ENCODE measurements at regions not wholly inside any gene's neighbourhood (a gene's known extent, or its start where the extent isn't known, plus 50 kb on each side); places are given as distances from the start of the nearest gene placed in this dataset.

- Histone ChIP-seq H3K27ac (ENCODE audit: control insufficient read depth, insufficient read depth, low read length) (no peak overlapping the region), H2AFZ (ENCODE audit: control insufficient read depth, low read length) (no peak overlapping the region), H3K4me3 (ENCODE audit: control insufficient read depth in 2 of 3, extremely low read depth in 1 of 3, insufficient read depth in 2 of 3, low read depth in 1 of 3, low read length in 3 of 3) (no peak overlapping the region), H3K79me2 (ENCODE audit: control insufficient read depth, insufficient read depth, low read length) (no peaks in the 10 kb centered on the region), H3K4me2 (ENCODE audit: control insufficient read depth, extremely low read depth, insufficient read depth, low read depth, low read length) (no peak overlapping the region), H4K20me1 (ENCODE audit: control insufficient read depth, extremely low read depth, insufficient read depth, low read length) (no peaks in the 10 kb centered on the region), H3K4me1 (ENCODE audit: control insufficient read depth, extremely low read depth, insufficient read depth, low read length) (no peaks in the 10 kb centered on the region), H3K36me3 (ENCODE audit: control insufficient read depth in 2 of 2, extremely low read depth in 1 of 2, insufficient read depth in 2 of 2, low read length in 2 of 2) (no peaks in the 10 kb centered on the region), H3K9ac (ENCODE audit: control insufficient read depth, extremely low read depth, insufficient read depth, low read length) (no peak overlapping the region), H3K9me1 (ENCODE audit: control insufficient read depth, extremely low read depth, insufficient read depth, low read length) (no peaks in the 10 kb centered on the region), H3K27me3 (ENCODE audit: control insufficient read depth, extremely low read depth, insufficient read depth, low read length) (peaks cover 33% of the 10 kb centered on the region), H3K9me3 (ENCODE audit: control insufficient read depth, low read depth, low read length) (no peaks in the 10 kb centered on the region)
- no peak for TF ChIP-seq EZH2 (IDR thresholded peaks at IDR 0.05; ENCODE audit: low read length)
- no peak for TF ChIP-seq CTCF (optimal IDR thresholded peaks at IDR 0.05 in 1 of 3, IDR thresholded peaks at IDR 0.05 in 1 of 3, conservative IDR thresholded peaks at IDR 0.05 in 1 of 3; ENCODE audit: extremely low read depth in 1 of 3, insufficient read depth in 2 of 3, low read length in 3 of 3)
- DNase-seq (ENCODE audit: low read depth, low spot score) = no peak
- dilution Hi-C loops (cut with MboI; ENCODE audit: extremely low pct_ligation_motif_present, low sequenced_read_pairs) = no loop called here
- no peak for FAIRE-seq
Observed at GRCh38 chr1:219337588-219337987, 163.9 kb downstream of the LYPLAL1 start.

GRCh38 chr1:219333626-219334025 lies 159.9 kb downstream of the LYPLAL1 start:
- H3K4me3 ChIP-seq (ENCODE audit: control insufficient read depth in 2 of 3, extremely low read depth in 1 of 3, insufficient read depth in 2 of 3, low read depth in 1 of 3, low read length in 3 of 3) = no peak overlapping the region
- dilution Hi-C loops (cut with MboI; ENCODE audit: extremely low pct_ligation_motif_present, low sequenced_read_pairs) = no loop called here
- no peaks in the 10 kb centered on the region for H3K36me3 ChIP-seq (ENCODE audit: control insufficient read depth in 2 of 2, extremely low read depth in 1 of 2, insufficient read depth in 2 of 2, low read length in 2 of 2)
- no peak for DNase-seq (ENCODE audit: low read depth, low spot score)
- no peak for TF ChIP-seq EZH2 (IDR thresholded peaks at IDR 0.05; ENCODE audit: low read length)
- no peak for TF ChIP-seq CTCF (optimal IDR thresholded peaks at IDR 0.05 in 1 of 3, IDR thresholded peaks at IDR 0.05 in 1 of 3, conservative IDR thresholded peaks at IDR 0.05 in 1 of 3; ENCODE audit: extremely low read depth in 1 of 3, insufficient read depth in 2 of 3, low read length in 3 of 3)
- H4K20me1 ChIP-seq (ENCODE audit: control insufficient read depth, extremely low read depth, insufficient read depth, low read length) = no peaks in the 10 kb centered on the region
- no peak overlapping the region for H3K9ac ChIP-seq (ENCODE audit: control insufficient read depth, extremely low read depth, insufficient read depth, low read length)
- no peak overlapping the region for H2AFZ ChIP-seq (ENCODE audit: control insufficient read depth, low read length)
- no peaks in the 10 kb centered on the region for H3K4me1 ChIP-seq (ENCODE audit: control insufficient read depth, extremely low read depth, insufficient read depth, low read length)
- H3K27ac ChIP-seq (ENCODE audit: control insufficient read depth, insufficient read depth, low read length) = no peak overlapping the region
- H3K27me3 ChIP-seq (ENCODE audit: control insufficient read depth, extremely low read depth, insufficient read depth, low read length) = peaks cover 58% of the 10 kb centered on the region
- no peak for FAIRE-seq
- H3K9me1 ChIP-seq (ENCODE audit: control insufficient read depth, extremely low read depth, insufficient read depth, low read length) = no peaks in the 10 kb centered on the region
- no peaks in the 10 kb centered on the region for H3K79me2 ChIP-seq (ENCODE audit: control insufficient read depth, insufficient read depth, low read length)
- no peak overlapping the region for H3K4me2 ChIP-seq (ENCODE audit: control insufficient read depth, extremely low read depth, insufficient read depth, low read depth, low read length)
- H3K9me3 ChIP-seq (ENCODE audit: control insufficient read depth, low read depth, low read length) = no peaks in the 10 kb centered on the region
